ENCODE measurements at regions not wholly inside any gene's neighbourhood (a gene's known extent, or its start where the extent isn't known, plus 50 kb on each side); places are given as distances from the start of the nearest gene placed in this dataset.

GRCh38 chr1:81183553-81183952 lies 617.2 kb upstream of the ADGRL2 start:
- TF ChIP-seq CTCF (IDR thresholded peaks at IDR 0.05 in 4 of 5, conservative IDR thresholded peaks at IDR 0.05 in 1 of 5) = no peak
- TF ChIP-seq POLR2A (IDR thresholded peaks at IDR 0.05) = no peak
